ENCODE measurements at regions not wholly inside any gene's neighbourhood (a gene's known extent, or its start where the extent isn't known, plus 50 kb on each side); places are given as distances from the start of the nearest gene placed in this dataset.

DNA sequence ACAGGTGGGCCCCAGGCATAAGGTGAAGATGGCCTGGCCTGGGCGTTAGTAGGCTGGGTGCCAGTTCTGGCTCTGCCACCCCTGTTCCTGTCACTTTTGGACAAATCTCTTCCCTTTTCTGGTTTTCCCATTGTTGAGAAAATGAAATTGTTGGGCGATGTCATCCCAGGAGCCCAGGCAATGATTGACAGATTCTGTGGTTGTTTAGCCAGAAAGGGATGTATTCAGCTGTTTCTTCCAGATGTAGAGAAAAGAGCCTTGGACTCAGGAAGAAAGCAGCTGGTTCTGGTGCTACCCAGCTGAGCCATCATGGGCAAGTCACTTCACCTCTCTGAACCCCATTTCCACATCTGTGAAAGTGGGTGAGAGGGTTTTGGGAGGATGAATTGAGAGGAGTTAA lies 60.1 kb upstream of the MRTFB start:
- H3K9me3 ChIP-seq (replicated peaks; ENCODE audit: control insufficient read depth, insufficient read depth, low read depth, low read length) = no peaks in the 10 kb centered on the region
- no peaks in the 10 kb centered on the region for H3K4me1 ChIP-seq (replicated peaks in 1 of 2; ENCODE audit: control insufficient read depth in 2 of 2, insufficient read depth in 2 of 2, low read length in 2 of 2)
- no TSS peak for BruUV-seq (replicated peaks)
- intact Hi-C loops (cut with micrococcal nuclease) = no loop called here
- H3K4me3 ChIP-seq = no peak overlapping the region
- in situ Hi-C loops (cut with MboI) = no loop called here
- no peak for TF ChIP-seq HMG20A (CRISPR knock-in tag; conservative IDR thresholded peaks at IDR 0.05)
- no peak for TF ChIP-seq RFX1 (IDR thresholded peaks at IDR 0.05)
- TF ChIP-seq ZFP30 (CRISPR knock-in tag; IDR thresholded peaks at IDR 0.05; ENCODE audit: borderline replicate concordance) = no peak
- TF ChIP-seq ZNF551 (CRISPR knock-in tag; IDR thresholded peaks at IDR 0.05) = no peak
- no peak for TF ChIP-seq MBD2 (IDR thresholded peaks at IDR 0.05; ENCODE audit: borderline replicate concordance, low read depth)
- TF ChIP-seq KDM5B (IDR thresholded peaks at IDR 0.05; ENCODE audit: insufficient replicate concordance, low read depth, low read length) = no peak
- TF ChIP-seq, protein P1, sequence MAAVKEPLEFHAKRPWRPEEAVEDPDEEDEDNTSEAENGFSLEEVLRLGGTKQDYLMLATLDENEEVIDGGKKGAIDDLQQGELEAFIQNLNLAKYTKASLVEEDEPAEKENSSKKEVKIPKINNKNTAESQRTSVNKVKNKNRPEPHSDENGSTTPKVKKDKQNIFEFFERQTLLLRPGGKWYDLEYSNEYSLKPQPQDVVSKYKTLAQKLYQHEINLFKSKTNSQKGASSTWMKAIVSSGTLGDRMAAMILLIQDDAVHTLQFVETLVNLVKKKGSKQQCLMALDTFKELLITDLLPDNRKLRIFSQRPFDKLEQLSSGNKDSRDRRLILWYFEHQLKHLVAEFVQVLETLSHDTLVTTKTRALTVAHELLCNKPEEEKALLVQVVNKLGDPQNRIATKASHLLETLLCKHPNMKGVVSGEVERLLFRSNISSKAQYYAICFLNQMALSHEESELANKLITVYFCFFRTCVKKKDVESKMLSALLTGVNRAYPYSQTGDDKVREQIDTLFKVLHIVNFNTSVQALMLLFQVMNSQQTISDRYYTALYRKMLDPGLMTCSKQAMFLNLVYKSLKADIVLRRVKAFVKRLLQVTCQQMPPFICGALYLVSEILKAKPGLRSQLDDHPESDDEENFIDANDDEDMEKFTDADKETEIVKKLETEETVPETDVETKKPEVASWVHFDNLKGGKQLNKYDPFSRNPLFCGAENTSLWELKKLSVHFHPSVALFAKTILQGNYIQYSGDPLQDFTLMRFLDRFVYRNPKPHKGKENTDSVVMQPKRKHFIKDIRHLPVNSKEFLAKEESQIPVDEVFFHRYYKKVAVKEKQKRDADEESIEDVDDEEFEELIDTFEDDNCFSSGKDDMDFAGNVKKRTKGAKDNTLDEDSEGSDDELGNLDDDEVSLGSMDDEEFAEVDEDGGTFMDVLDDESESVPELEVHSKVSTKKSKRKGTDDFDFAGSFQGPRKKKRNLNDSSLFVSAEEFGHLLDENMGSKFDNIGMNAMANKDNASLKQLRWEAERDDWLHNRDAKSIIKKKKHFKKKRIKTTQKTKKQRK (IDR thresholded peaks at IDR 0.05; ENCODE audit: borderline replicate concordance, low read depth, low read length) = no peak
- H3K27me3 ChIP-seq (ENCODE audit: control insufficient read depth in 2 of 2, insufficient read depth in 2 of 2, low read length in 2 of 2) = peaks cover 21 to 22% of the 10 kb centered on the region in 2 experiments
- WGBS (ENCODE audit: insufficient coverage, low coverage, missing lambda C conversion rate) = 5% methylated on average over 2 of the region's 2 CpGs
- H3K79me2 ChIP-seq (ENCODE audit: control insufficient read depth, insufficient read depth, low read length) = no peaks in the 10 kb centered on the region
- H3K27ac ChIP-seq (ENCODE audit: extremely low read depth, low read depth, low read length) = no peak overlapping the region
- no peak for FAIRE-seq
- H3K4me2 ChIP-seq (ENCODE audit: insufficient read depth, low read length) = no peak overlapping the region
- no peaks in the 10 kb centered on the region for H3K36me3 ChIP-seq (ENCODE audit: control insufficient read depth, insufficient read depth, low read length)
- no peak for ATAC-seq
- ChIA-PET POLR2A (interaction anchor here (0.6 kb wide), 2 partner anchors 15 to 1640 kb away, joined by 3 read pairs; no protein-coding TSS in a partner anchor), CTCF (ENCODE audit: low intra/inter-chr PET ratio) (no interaction called here)
- no peak overlapping the region for H3K9ac ChIP-seq (ENCODE audit: insufficient read depth in 1 of 2, low read depth in 2 of 2, low read length in 2 of 2)
- no peaks in the 10 kb centered on the region for H3K9me1 ChIP-seq (ENCODE audit: control insufficient read depth, insufficient read depth, low read length)
- DNase-seq (ENCODE audit: extremely low read depth in 1 of 4, low spot score in 3 of 4) = no peak
- H4K20me1 ChIP-seq (replicated peaks; ENCODE audit: control insufficient read depth, insufficient read depth, low read length) = no peaks in the 10 kb centered on the region
- H2AFZ ChIP-seq (ENCODE audit: low read depth, low read length) = no peak overlapping the region

Measured in K562 (cell line).